Muscle of leg (tissue), 3 donors: ENCODE measurements at regions not wholly inside any gene's neighbourhood (a gene's known extent, or its start where the extent isn't known, plus 50 kb on each side); places are given as distances from the start of the nearest gene placed in this dataset.

Experiments used
- DNase-seq: peaks from one replicate; pipeline ENCODE4 v3.0.0; 2013
- H3K27ac ChIP-seq: one replicate; pipeline ENCODE4 v1.5.1; 2013; ENCODE audit warnings: mild to moderate bottlenecking, low read length, control low read depth
- H3K27me3 ChIP-seq: one replicate; pipeline ENCODE4 v1.6.1; 2013; ENCODE audit warnings: low read length; ENCODE audit not compliant: control insufficient read depth, insufficient read depth
- H3K36me3 ChIP-seq: one replicate; pipeline ENCODE4 v1.6.1; 2013; ENCODE audit warnings: low read length; ENCODE audit not compliant: control insufficient read depth, insufficient read depth
- H3K4me1 ChIP-seq: one replicate; pipeline ENCODE4 v1.6.1; 2013; ENCODE audit warnings: low read length; ENCODE audit not compliant: control insufficient read depth, insufficient read depth
- H3K4me3 ChIP-seq: one replicate; pipeline ENCODE4 v1.5.1; 2013; ENCODE audit warnings: low read length, control low read depth
- H3K9me3 ChIP-seq: replicated peaks from 2 replicates; pipeline ENCODE4 v1.6.1; 2013; ENCODE audit warnings: low read depth, low read length; ENCODE audit not compliant: control insufficient read depth
- WGBS: methylation state at CpG from one replicate; pipeline ENCODE4 v1.1.5; 2013; ENCODE audit warnings: missing lambda C conversion rate; ENCODE audit not compliant: insufficient coverage; 5-methylcytosine and 5-hydroxymethylcytosine counted together

- 8% methylated on average over 34 of the region's 39 CpGs for WGBS
Observed at GRCh38 chr4:26028793-26029567, 115.0 kb downstream of the SMIM20 start.

GRCh38 chr4:26029568-26030131 lies 115.6 kb downstream of the SMIM20 start:
- 60% methylated on average over 17 of the region's 18 CpGs for WGBS
- Histone ChIP-seq H3K9me3 (peaks cover 2% of the 10 kb centered on the region), H3K4me1 (peaks cover 48% of the 10 kb centered on the region), H3K27ac (peak overlapping the region; percentile 75), H3K36me3 (no peaks in the 10 kb centered on the region), H3K4me3 (no peak overlapping the region), H3K27me3 (peaks cover 9% of the 10 kb centered on the region)
- DNase-seq = no peak

More at GRCh38 chr4:26028793-26029567, 115.0 kb downstream of the SMIM20 start:
- Histone ChIP-seq H3K4me3 (peak overlapping the region; percentile 24), H3K4me1 (peaks cover 47% of the 10 kb centered on the region), H3K27ac (peak overlapping the region; percentile 75), H3K27me3 (peaks cover 11% of the 10 kb centered on the region), H3K36me3 (no peaks in the 10 kb centered on the region), H3K9me3 (peaks cover 2% of the 10 kb centered on the region)
- DNase-seq = peak; percentile 87

GRCh38 chr4:26030260-26030667 lies 116.2 kb downstream of the SMIM20 start:
- H3K27me3 ChIP-seq = peaks cover 9% of the 10 kb centered on the region
- WGBS = 0% methylated on average over 1 of the region's 5 CpGs
- peak overlapping the region; percentile 75 for H3K27ac ChIP-seq
- H3K4me1 ChIP-seq = peaks cover 50% of the 10 kb centered on the region
- H3K4me3 ChIP-seq = no peak overlapping the region
- H3K9me3 ChIP-seq = peaks cover 2% of the 10 kb centered on the region
- no peak for DNase-seq
- H3K36me3 ChIP-seq = no peaks in the 10 kb centered on the region

- Histone ChIP-seq H3K4me1 (peaks cover 50% of the 10 kb centered on the region), H3K27ac (peak overlapping the region; percentile 75), H3K4me3 (no peak overlapping the region), H3K36me3 (no peaks in the 10 kb centered on the region), H3K9me3 (peaks cover 2% of the 10 kb centered on the region), H3K27me3 (peaks cover 9% of the 10 kb centered on the region)
- WGBS = 68% methylated on average over 5 of the region's 8 CpGs
- DNase-seq = no peak
Observed at GRCh38 chr4:26030780-26031179, 116.8 kb downstream of the SMIM20 start.

GRCh38 chr4:26031704-26032103 lies 117.7 kb downstream of the SMIM20 start:
- H3K27ac ChIP-seq = peak overlapping the region; percentile 84
- WGBS = no CpG with 5 or more reads among the region's 4 CpGs
- H3K36me3 ChIP-seq = no peaks in the 10 kb centered on the region
- DNase-seq = no peak
- peaks cover 9% of the 10 kb centered on the region for H3K27me3 ChIP-seq
- no peak overlapping the region for H3K4me3 ChIP-seq
- H3K9me3 ChIP-seq = peaks cover 2% of the 10 kb centered on the region
- peaks cover 55% of the 10 kb centered on the region for H3K4me1 ChIP-seq

- no CpG with 5 or more reads among the region's 6 CpGs for WGBS
- Histone ChIP-seq H3K27me3 (peaks cover 9% of the 10 kb centered on the region), H3K36me3 (no peaks in the 10 kb centered on the region), H3K9me3 (peaks cover 2% of the 10 kb centered on the region), H3K4me1 (peaks cover 55% of the 10 kb centered on the region), H3K4me3 (no peak overlapping the region), H3K27ac (peak overlapping the region; percentile 84)
- no peak for DNase-seq
Observed at GRCh38 chr4:26032142-26032541, 118.1 kb downstream of the SMIM20 start.

GRCh38 chr4:26032630-26033317 lies 118.8 kb downstream of the SMIM20 start:
- Histone ChIP-seq H3K4me1 (peaks cover 55% of the 10 kb centered on the region), H3K9me3 (peaks cover 2% of the 10 kb centered on the region), H3K27me3 (peaks cover 9% of the 10 kb centered on the region), H3K27ac (peak overlapping the region; percentile 84), H3K4me3 (no peak overlapping the region), H3K36me3 (no peaks in the 10 kb centered on the region)
- DNase-seq = peak; percentile 98
- WGBS = 14% methylated on average over 5 of the region's 7 CpGs

- Histone ChIP-seq H3K27ac (peak overlapping the region; percentile 84), H3K9me3 (peaks cover 2% of the 10 kb centered on the region), H3K4me1 (peaks cover 52% of the 10 kb centered on the region), H3K36me3 (no peaks in the 10 kb centered on the region), H3K27me3 (peaks cover 9% of the 10 kb centered on the region), H3K4me3 (no peak overlapping the region)
- no peak for DNase-seq
- WGBS = no CpG with 5 or more reads among the region's 1 CpG
Observed at GRCh38 chr4:26033389-26033788, 119.4 kb downstream of the SMIM20 start.

- Histone ChIP-seq H3K36me3 (no peaks in the 10 kb centered on the region), H3K27me3 (peaks cover under 1% of the 10 kb centered on the region), H3K4me1 (peaks cover 44% of the 10 kb centered on the region), H3K9me3 (peaks cover 2% of the 10 kb centered on the region), H3K27ac (peak overlapping the region; percentile 22), H3K4me3 (no peak overlapping the region)
- DNase-seq = no peak
- WGBS = 92% methylated on average over 2 of the region's 2 CpGs
Observed at GRCh38 chr4:26034849-26035248, 120.8 kb downstream of the SMIM20 start.

GRCh38 chr4:26035921-26036320 lies 121.9 kb downstream of the SMIM20 start:
- H3K9me3 ChIP-seq = peaks cover 2% of the 10 kb centered on the region
- peaks cover 39% of the 10 kb centered on the region for H3K4me1 ChIP-seq
- H3K36me3 ChIP-seq = no peaks in the 10 kb centered on the region
- peak overlapping the region; percentile 76 for H3K27ac ChIP-seq
- DNase-seq = peak; percentile 94
- H3K4me3 ChIP-seq = no peak overlapping the region
- WGBS = 19% methylated on average over 4 of the region's 5 CpGs
- H3K27me3 ChIP-seq = no peaks in the 10 kb centered on the region
